ENCODE measurements at regions not wholly inside any gene's neighbourhood (a gene's known extent, or its start where the extent isn't known, plus 50 kb on each side); places are given as distances from the start of the nearest gene placed in this dataset.

GRCh38 chr15:26087395-26087794, 224.3 kb upstream of the ATP10A start:
- no peak overlapping the region for H3K27ac ChIP-seq
- peaks cover 0 to 9% (median 0%) of the 10 kb centered on the region in 9 donors for H3K4me1 ChIP-seq
- 56 to 58% methylated on average over 4 of the region's 4 CpGs for WGBS, 2 donors
- H3K36me3 ChIP-seq, result no peaks in the 10 kb centered on the region
- intact Hi-C loops (cut with DNase I), result loop anchor here in 1 of 10 donors (10.0 kb wide), 1 partner anchor 1133 kb away; the partner anchor contains the start of genes SNRPN and SNURF
- ATAC-seq (no peak), DNase-seq (no peak)
- TF ChIP-seq CTCF (IDR thresholded peaks at IDR 0.05), result no peak
- H3K4me3 ChIP-seq, result no peak overlapping the region
- H3K9me3 ChIP-seq, result no peaks in the 10 kb centered on the region
- H3K27me3 ChIP-seq, result peaks cover 0 to 13% (median 0%) of the 10 kb centered on the region in 7 donors

- H3K4me3 ChIP-seq, result no peak overlapping the region
- H3K9me3 ChIP-seq, result no peaks in the 10 kb centered on the region
- intact Hi-C loops (cut with DNase I), result loop anchor here in 1 of 10 donors (10.0 kb wide), 1 partner anchor 1130 kb away; the partner anchor contains the start of genes SNRPN and SNURF
- no peak overlapping the region for H3K27ac ChIP-seq
- ATAC-seq, result no peak
- peaks cover 0 to 16% (median 0%) of the 10 kb centered on the region in 9 donors for H3K4me1 ChIP-seq
- H3K36me3 ChIP-seq, result no peaks in the 10 kb centered on the region
- DNase-seq, result no peak
- WGBS, 2 donors, result 86 to 93% methylated on average over 8 of the region's 8 CpGs
- peaks cover 0 to 6% (median 0%) of the 10 kb centered on the region in 7 donors for H3K27me3 ChIP-seq
- no peak for TF ChIP-seq CTCF (IDR thresholded peaks at IDR 0.05)
These were observed 221.6 kb upstream of the ATP10A start for GRCh38 chr15:26084771-26085170.

GRCh38 chr15:26083896-26084295, 220.8 kb upstream of the ATP10A start:
- ATAC-seq (no peak), DNase-seq (no peak)
- intact Hi-C loops (cut with DNase I), result loop anchor here in 1 of 10 donors (10.0 kb wide), 1 partner anchor 1129 kb away; the partner anchor contains the start of genes SNRPN and SNURF
- TF ChIP-seq CTCF (IDR thresholded peaks at IDR 0.05), result no peak
- peaks cover 0 to 16% (median 0%) of the 10 kb centered on the region in 9 donors for H3K4me1 ChIP-seq
- H3K27ac ChIP-seq, result no peak overlapping the region
- 30 to 36% methylated on average over 2 of the region's 2 CpGs for WGBS, 2 donors
- H3K27me3 ChIP-seq, result peaks cover 0 to 6% (median 0%) of the 10 kb centered on the region in 7 donors
- no peaks in the 10 kb centered on the region for H3K9me3 ChIP-seq
- no peaks in the 10 kb centered on the region for H3K36me3 ChIP-seq
- H3K4me3 ChIP-seq, result no peak overlapping the region

- ATAC-seq (no peak), DNase-seq (no peak)
- TF ChIP-seq CTCF (IDR thresholded peaks at IDR 0.05), result no peak
- H3K27me3 ChIP-seq, result peaks cover 0 to 6% (median 0%) of the 10 kb centered on the region in 7 donors
- peaks cover 0 to 16% (median 0%) of the 10 kb centered on the region in 9 donors for H3K4me1 ChIP-seq
- intact Hi-C loops (cut with DNase I), result loop anchor here in 1 of 10 donors (10.0 kb wide), 1 partner anchor 1129 kb away; the partner anchor contains the start of genes SNRPN and SNURF
- H3K36me3 ChIP-seq, result no peaks in the 10 kb centered on the region
- H3K9me3 ChIP-seq, result no peaks in the 10 kb centered on the region
- 77 to 83% methylated on average over 4 of the region's 4 CpGs for WGBS, 2 donors
- H3K4me3 ChIP-seq, result peak overlapping the region in 4 of 10 donors; percentile 53 to 98 (median 79)
- H3K27ac ChIP-seq, result peak overlapping the region in 4 of 10 donors; percentile 84 to 93 (median 90)
These were observed 220.3 kb upstream of the ATP10A start for GRCh38 chr15:26083457-26083856.
